Stomach (tissue), 8 donors: ENCODE measurements at regions not wholly inside any gene's neighbourhood (a gene's known extent, or its start where the extent isn't known, plus 50 kb on each side); places are given as distances from the start of the nearest gene placed in this dataset.

Source experiments
- DNase-seq, 2 donors: peaks; one replicate each; pipeline versions ENCODE4 v3.0.0 to v3.0.0-alpha.2; 2013 to 2019
- H3K27ac ChIP-seq, 5 donors: fragments of 200-600 bp in 4 of 5; sonication (generic) in 4 of 5; one replicate each; pipeline ENCODE4 v1.5.1; 2013 to 2019; ENCODE audit warnings: mild to moderate bottlenecking in 1 of 5, moderate library complexity in 1 of 5
- H3K27me3 ChIP-seq, 3 donors: fragments of 200-600 bp; sonication (generic); one replicate each; pipeline ENCODE4 v1.5.1; 2017 to 2019; ENCODE audit warnings: mixed run types in 1 of 3
- H3K36me3 ChIP-seq, 4 donors: fragments of 200-600 bp; sonication (generic); 1 replicate in 3 of 4; 2 replicates in 1 of 4; pipeline ENCODE4 v1.5.1; 2016 to 2019
- H3K4me1 ChIP-seq, 4 donors: fragments of 200-600 bp; sonication (generic); one replicate each; pipeline ENCODE4 v1.5.1; 2016 to 2019
- H3K4me3 ChIP-seq, 4 donors: fragments of 200-600 bp; sonication (generic) in 3 of 4; one replicate each; pipeline ENCODE4 v1.5.1; 2016 to 2019; ENCODE audit warnings: mild to moderate bottlenecking in 1 of 4
- H3K9me3 ChIP-seq, 4 donors: fragments of 200-600 bp; sonication (generic); one replicate each; pipeline ENCODE4 v1.5.1; 2016 to 2019
- CTCF ChIP-seq, 7 experiments: fragments of 450-650 bp in 4 of 7; fragments of 200-600 bp in 3 of 7; sonication (generic) in 3 of 7; IDR thresholded peaks; one replicate each; pipeline ENCODE4 v1.5.1; 2016 to 2019; ENCODE audit warnings: antibody characterized with exemption in 7 of 7, control low read depth in 2 of 7, mild to moderate bottlenecking in 1 of 7
- EP300 ChIP-seq: sonication (generic); formaldehyde crosslinking; IDR thresholded peaks from one replicate; pipeline ENCODE4 v1.6.1; 2017; ENCODE audit warnings: antibody characterized with exemption
- POLR2A ChIP-seq, 4 donors: fragments of 450-650 bp; IDR thresholded peaks; one replicate each; pipeline ENCODE4 v1.6.1; 2016; ENCODE audit warnings: antibody characterized with exemption in 4 of 4, control low read depth in 2 of 4, mild to moderate bottlenecking in 1 of 4, moderate library complexity in 1 of 4
- POLR2AphosphoS5 ChIP-seq, 3 donors: sonication (generic); formaldehyde crosslinking; IDR thresholded peaks; one replicate each; pipeline ENCODE4 v1.6.1; 2016; ENCODE audit warnings: antibody characterized with exemption in 3 of 3
- WGBS, 5 donors: extraction: QIAGEN DNeasy Blood & Tissue Kit in 3 of 5; methylation state at CpG; one replicate each; pipeline versions ENCODE4 v1.1.5 to v1.1.7; 2013 to 2018; 5-methylcytosine and 5-hydroxymethylcytosine counted together
- intact Hi-C: fragments of 100-400 bp; cut with DNase I; formaldehyde crosslinking; loops from one replicate; pipeline ENCODE4 v1.15.1; 2023; ENCODE audit warnings: low total_unique reads
- donor health status: healthy with polysubstance abuse.
- donor health status: Bipolar disorder and iron deficiency.
- donor health status: healthy.

- TF ChIP-seq POLR2A (IDR thresholded peaks at IDR 0.05) (no peak), EP300 (no peak), POLR2AphosphoS5 (IDR thresholded peaks at IDR 0.05) (no peak), CTCF (IDR thresholded peaks at IDR 0.05) (no peak)
- DNase-seq, result no peak
- Histone ChIP-seq H3K4me1 (peaks cover 4 to 13% (median 9%) of the 10 kb centered on the region in 4 donors), H3K4me3 (no peak overlapping the region), H3K27me3 (no peaks in the 10 kb centered on the region), H3K36me3 (no peaks in the 10 kb centered on the region), H3K9me3 (peaks cover 0 to 13% (median 8%) of the 10 kb centered on the region in 4 donors), H3K27ac (no peak overlapping the region)
- intact Hi-C loops, result no loop called here
- 95 to 97% (median 96%) methylated on average over 7 of the region's 7 CpGs for WGBS, 5 donors
Observed at GRCh38 chr18:33835419-33835818, 257.4 kb downstream of the ASXL3 start.

- no peak overlapping the region for H3K4me3 ChIP-seq
- 29 to 74% (median 56%) methylated on average over 1 of the region's 1 CpG for WGBS, 5 donors
- H3K36me3 ChIP-seq, result no peaks in the 10 kb centered on the region
- no peak overlapping the region for H3K27ac ChIP-seq
- intact Hi-C loops, result no loop called here
- H3K4me1 ChIP-seq, result no peaks in the 10 kb centered on the region
- H3K9me3 ChIP-seq, result peaks cover 0 to 13% (median 8%) of the 10 kb centered on the region in 4 donors
- DNase-seq, result no peak
- no peaks in the 10 kb centered on the region for H3K27me3 ChIP-seq
- no peak for TF ChIP-seq POLR2AphosphoS5 (IDR thresholded peaks at IDR 0.05)
- no peak for TF ChIP-seq CTCF (IDR thresholded peaks at IDR 0.05)
- TF ChIP-seq POLR2A (IDR thresholded peaks at IDR 0.05), result no peak
- TF ChIP-seq EP300, result no peak
Observed at GRCh38 chr18:33833842-33834241, 255.8 kb downstream of the ASXL3 start.

GRCh38 chr18:33831424-33831823, 253.4 kb downstream of the ASXL3 start:
- intact Hi-C loops, result no loop called here
- TF ChIP-seq POLR2A (IDR thresholded peaks at IDR 0.05), result no peak
- Histone ChIP-seq H3K36me3 (no peaks in the 10 kb centered on the region), H3K27me3 (no peaks in the 10 kb centered on the region), H3K27ac (no peak overlapping the region), H3K4me3 (no peak overlapping the region), H3K4me1 (no peaks in the 10 kb centered on the region), H3K9me3 (peaks cover 0 to 13% (median 8%) of the 10 kb centered on the region in 4 donors)
- DNase-seq, result no peak
- WGBS, 5 donors, result 0 to 89% (median 44%) methylated on average over 1 of the region's 1 CpG

GRCh38 chr18:33830213-33830612, 252.2 kb downstream of the ASXL3 start:
- DNase-seq, result no peak
- TF ChIP-seq CTCF (IDR thresholded peaks at IDR 0.05) (no peak), POLR2A (IDR thresholded peaks at IDR 0.05) (no peak), EP300 (no peak), POLR2AphosphoS5 (IDR thresholded peaks at IDR 0.05) (no peak)
- Histone ChIP-seq H3K4me3 (no peak overlapping the region), H3K9me3 (peaks cover 0 to 13% (median 8%) of the 10 kb centered on the region in 4 donors), H3K27ac (no peak overlapping the region), H3K27me3 (no peaks in the 10 kb centered on the region), H3K4me1 (no peaks in the 10 kb centered on the region), H3K36me3 (no peaks in the 10 kb centered on the region)
- intact Hi-C loops, result no loop called here
- 46 to 80% (median 52%) methylated on average over 1 of the region's 1 CpG for WGBS, 5 donors

GRCh38 chr18:33828949-33829348, 250.9 kb downstream of the ASXL3 start:
- DNase-seq, result no peak
- H3K36me3 ChIP-seq, result no peaks in the 10 kb centered on the region
- H3K9me3 ChIP-seq, result peaks cover 0 to 13% (median 8%) of the 10 kb centered on the region in 4 donors
- H3K4me1 ChIP-seq, result no peaks in the 10 kb centered on the region
- no peaks in the 10 kb centered on the region for H3K27me3 ChIP-seq
- no peak for TF ChIP-seq CTCF (IDR thresholded peaks at IDR 0.05)
- no peak for TF ChIP-seq POLR2A (IDR thresholded peaks at IDR 0.05)
- no peak for TF ChIP-seq POLR2AphosphoS5 (IDR thresholded peaks at IDR 0.05)
- TF ChIP-seq EP300, result no peak
- WGBS, 5 donors, result 65 to 83% (median 83%) methylated on average over 2 of the region's 2 CpGs
- intact Hi-C loops, result no loop called here
- H3K27ac ChIP-seq, result no peak overlapping the region
- H3K4me3 ChIP-seq, result no peak overlapping the region
